SK-N-SH treated with all-trans-retinoic acid at 6 μM for 48 hours (cell line): ENCODE measurements at regions not wholly inside any gene's neighbourhood (a gene's known extent, or its start where the extent isn't known, plus 50 kb on each side); places are given as distances from the start of the nearest gene placed in this dataset.
"Not testable (repeated sequence)": the region's sequence is repeated elsewhere in the genome, so short reads cannot be mapped to it uniquely, and the experiment has no call there.

Experiments
- ATAC-seq: fragments of 200-7000 bp; cut with Tn5 transposase; 3 replicates; pipeline ENCODE4 v1.9.1; 2020; ENCODE audit warnings: mild to moderate bottlenecking, moderate library complexity
- ARNTL ChIP-seq: fragments of 450-650 bp; formaldehyde crosslinking; IDR thresholded peaks from 2 replicates; pipeline ENCODE4 v1.5.0; 2020; ENCODE audit warnings: low read depth, mild to moderate bottlenecking, moderate library complexity, borderline replicate concordance
- BACH2 ChIP-seq: fragments of 250-450 bp; sonication (Bioruptor Pico); IDR thresholded peaks from 2 replicates; pipeline ENCODE4 v1.9.0; 2021; ENCODE audit warnings: mild to moderate bottlenecking, borderline replicate concordance
- CREB5 ChIP-seq: fragments of 250-450 bp; sonication (Bioruptor Pico); IDR thresholded peaks from 2 replicates; pipeline ENCODE4 v1.5.1; 2020; ENCODE audit warnings: low read depth, mild to moderate bottlenecking, moderate library complexity
- CSDC2 ChIP-seq: fragments of 250-450 bp; sonication (Bioruptor Pico); IDR thresholded peaks from 2 replicates; pipeline ENCODE4 v1.5.0; 2020; ENCODE audit warnings: mild to moderate bottlenecking, moderate library complexity
- CSRNP3 ChIP-seq: fragments of 250-450 bp; sonication (Bioruptor Pico); IDR thresholded peaks from 2 replicates; pipeline ENCODE4 v1.5.1; 2021; ENCODE audit warnings: mild to moderate bottlenecking, moderate library complexity
- ESRRG ChIP-seq: fragments of 250-450 bp; sonication (Bioruptor Pico); IDR thresholded peaks from 2 replicates; pipeline ENCODE4 v1.6.1; 2021; ENCODE audit warnings: mild to moderate bottlenecking
- GLIS3 ChIP-seq: fragments of 250-450 bp; sonication (Bioruptor Pico); IDR thresholded peaks from 2 replicates; pipeline ENCODE4 v1.5.0; 2020; ENCODE audit warnings: mild to moderate bottlenecking, moderate library complexity
- ISL1 ChIP-seq: fragments of 250-450 bp; sonication (Bioruptor Pico); IDR thresholded peaks from 2 replicates; pipeline ENCODE4 v2.1.2; 2022; ENCODE audit warnings: mild to moderate bottlenecking, moderate library complexity
- OSR1 ChIP-seq: fragments of 250-450 bp; sonication (Bioruptor Pico); IDR thresholded peaks from 2 replicates; pipeline ENCODE4 v1.8.0; 2022; ENCODE audit warnings: moderate library complexity, mild to moderate bottlenecking, inconsistent platforms
- PPARA ChIP-seq: fragments of 250-450 bp; sonication (Bioruptor Pico); IDR thresholded peaks from 2 replicates; pipeline ENCODE4 v1.5.0; 2020; ENCODE audit warnings: mild to moderate bottlenecking, borderline replicate concordance
- RARB ChIP-seq: fragments of 250-450 bp; sonication (Bioruptor Pico); IDR thresholded peaks from 2 replicates; pipeline ENCODE4 v1.8.0; 2021; ENCODE audit warnings: mild to moderate bottlenecking, moderate library complexity
- SNAI2 ChIP-seq: fragments of 250-450 bp; sonication (Bioruptor Pico); IDR thresholded peaks from 2 replicates; pipeline ENCODE4 v1.5.0; 2020; ENCODE audit warnings: mild to moderate bottlenecking, moderate library complexity
- TCF4 ChIP-seq: fragments of 250-450 bp; sonication (Bioruptor Pico); IDR thresholded peaks from 2 replicates; pipeline ENCODE4 v1.8.0; 2021; ENCODE audit warnings: mild to moderate bottlenecking, moderate library complexity, borderline replicate concordance
- TOX ChIP-seq: fragments of 250-450 bp; sonication (Bioruptor Pico); IDR thresholded peaks from 2 replicates; pipeline ENCODE4 v1.8.0; 2021; ENCODE audit warnings: mild to moderate bottlenecking, moderate library complexity, borderline replicate concordance
- TSHZ2 ChIP-seq: fragments of 250-450 bp; sonication (Bioruptor Pico); IDR thresholded peaks from 2 replicates; pipeline ENCODE4 v1.5.0; 2020; ENCODE audit warnings: mild to moderate bottlenecking, moderate library complexity
- ZC3H10 ChIP-seq: fragments of 250-450 bp; sonication (Bioruptor Pico); IDR thresholded peaks from 2 replicates; pipeline ENCODE4 v1.5.1; 2021; ENCODE audit warnings: mild to moderate bottlenecking, moderate library complexity
- ZFP3 ChIP-seq: fragments of 250-450 bp; sonication (Bioruptor Pico); IDR thresholded peaks from 2 replicates; pipeline ENCODE4 v1.5.0; 2020; ENCODE audit warnings: mild to moderate bottlenecking, moderate library complexity
- ZFP30 ChIP-seq: fragments of 450-650 bp; formaldehyde crosslinking; IDR thresholded peaks from 2 replicates; pipeline ENCODE4 v1.5.0; 2022; ENCODE audit warnings: mild to moderate bottlenecking, moderate library complexity
- ZNF565 ChIP-seq: fragments of 450-650 bp; formaldehyde crosslinking; conservative IDR thresholded peaks from 2 replicates; pipeline ENCODE4 v1.5.0; 2020; ENCODE audit warnings: low read depth, mild to moderate bottlenecking, moderate library complexity
- ZNF70 ChIP-seq: fragments of 450-650 bp; formaldehyde crosslinking; IDR thresholded peaks from 2 replicates; pipeline ENCODE4 v1.5.0; 2020; ENCODE audit warnings: mild to moderate bottlenecking, moderate library complexity
- ZNF8 ChIP-seq: fragments of 450-650 bp; formaldehyde crosslinking; IDR thresholded peaks from 2 replicates; pipeline ENCODE4 v1.5.0; 2020; ENCODE audit warnings: mild to moderate bottlenecking, moderate library complexity
- TF ChIP-seq, protein P1 (sequence below): fragments of 250-450 bp; sonication (Bioruptor Pico); IDR thresholded peaks from 2 replicates; pipeline ENCODE4 v1.8.0; 2021; ENCODE audit warnings: low read depth, mild to moderate bottlenecking, moderate library complexity, borderline replicate concordance
- TF ChIP-seq, protein P2 (sequence below): fragments of 250-450 bp; sonication (Bioruptor Pico); IDR thresholded peaks from 2 replicates; pipeline ENCODE4 v1.8.0; 2020; ENCODE audit warnings: mild to moderate bottlenecking, moderate library complexity, borderline replicate concordance

GRCh38 chr18:8526332-8526731 lies 82.9 kb upstream of the RAB12 start:
- ATAC-seq = no peak
- no peak for TF ChIP-seq PPARA (CRISPR knock-in tag)
- TF ChIP-seq ARNTL = no peak
- TF ChIP-seq ZC3H10 (CRISPR knock-in tag) = no peak
- no peak for TF ChIP-seq ZNF565 (CRISPR knock-in tag)
- no peak for TF ChIP-seq ESRRG (CRISPR knock-in tag)
- no peak for TF ChIP-seq ZFP30 (CRISPR knock-in tag)
- no peak for TF ChIP-seq OSR1

DNA sequence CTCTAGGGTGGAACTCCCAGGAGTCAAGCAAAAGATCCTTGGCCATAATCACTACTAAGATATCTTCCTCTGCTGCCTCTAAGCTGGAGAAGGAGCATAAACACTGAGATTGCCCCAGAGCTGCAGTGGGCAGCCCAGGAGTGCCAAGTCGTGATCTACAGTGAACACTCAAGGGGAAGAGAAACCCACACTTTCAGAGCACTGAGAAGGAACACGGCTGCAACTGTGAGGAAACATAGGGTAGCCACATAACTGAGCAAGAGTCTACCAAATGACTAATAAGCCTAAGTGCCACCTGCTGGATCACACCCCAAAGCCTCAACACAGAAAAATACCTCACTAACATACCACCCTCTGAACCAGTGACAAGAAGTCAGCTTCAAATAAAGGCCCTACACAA lies 79.6 kb upstream of the RAB12 start:
- TF ChIP-seq ESRRG (CRISPR knock-in tag) = no peak
- no peak for TF ChIP-seq ZNF70 (CRISPR knock-in tag)
- no peak for TF ChIP-seq TOX (CRISPR knock-in tag)
- TF ChIP-seq RARB (CRISPR knock-in tag) = no peak
- no peak for TF ChIP-seq BACH2 (CRISPR knock-in tag)
- TF ChIP-seq ZNF8 (CRISPR knock-in tag) = no peak
- no peak for TF ChIP-seq GLIS3
- no peak for TF ChIP-seq CREB5
- TF ChIP-seq OSR1 = no peak
- no peak for TF ChIP-seq TCF4 (CRISPR knock-in tag)
- TF ChIP-seq ZC3H10 (CRISPR knock-in tag) = no peak
- TF ChIP-seq, protein P1, sequence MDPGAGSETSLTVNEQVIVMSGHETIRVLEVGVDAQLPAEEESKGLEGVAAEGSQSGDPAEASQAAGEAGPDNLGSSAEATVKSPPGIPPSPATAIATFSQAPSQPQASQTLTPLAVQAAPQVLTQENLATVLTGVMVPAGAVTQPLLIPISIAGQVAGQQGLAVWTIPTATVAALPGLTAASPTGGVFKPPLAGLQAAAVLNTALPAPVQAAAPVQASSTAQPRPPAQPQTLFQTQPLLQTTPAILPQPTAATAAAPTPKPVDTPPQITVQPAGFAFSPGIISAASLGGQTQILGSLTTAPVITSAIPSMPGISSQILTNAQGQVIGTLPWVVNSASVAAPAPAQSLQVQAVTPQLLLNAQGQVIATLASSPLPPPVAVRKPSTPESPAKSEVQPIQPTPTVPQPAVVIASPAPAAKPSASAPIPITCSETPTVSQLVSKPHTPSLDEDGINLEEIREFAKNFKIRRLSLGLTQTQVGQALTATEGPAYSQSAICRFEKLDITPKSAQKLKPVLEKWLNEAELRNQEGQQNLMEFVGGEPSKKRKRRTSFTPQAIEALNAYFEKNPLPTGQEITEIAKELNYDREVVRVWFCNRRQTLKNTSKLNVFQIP (CRISPR knock-in tag) = no peak
- TF ChIP-seq ZFP3 (CRISPR knock-in tag) = no peak
- TF ChIP-seq ARNTL = no peak
- TF ChIP-seq SNAI2 (CRISPR knock-in tag) = no peak
- TF ChIP-seq PPARA (CRISPR knock-in tag) = no peak
- TF ChIP-seq CSDC2 (CRISPR knock-in tag) = no peak
- TF ChIP-seq ISL1 = no peak
- ATAC-seq = no peak

DNA sequence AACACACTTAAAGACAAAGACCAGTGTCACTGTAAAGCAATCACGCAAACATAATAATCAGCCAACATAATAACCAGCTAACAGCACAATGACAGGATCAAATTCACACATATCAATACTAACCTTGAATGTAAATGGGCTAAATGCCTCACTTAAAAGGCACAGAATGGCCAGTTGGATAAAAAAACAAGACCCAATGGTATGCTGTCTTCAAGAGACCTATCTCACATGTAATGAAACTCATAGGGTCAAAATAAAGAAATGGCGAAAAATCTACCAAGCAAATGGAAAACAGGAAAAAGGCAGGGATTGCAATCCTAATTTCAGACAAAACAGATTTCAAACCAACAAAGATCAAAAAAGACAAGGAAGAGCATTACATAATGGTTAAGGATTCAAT lies 78.2 kb upstream of the RAB12 start:
- ATAC-seq = not testable (repeated sequence)

GRCh38 chr18:8536231-8536630 lies 73.0 kb upstream of the RAB12 start:
- ATAC-seq = no peak
- no peak for TF ChIP-seq BACH2 (CRISPR knock-in tag)
- no peak for TF ChIP-seq ZNF565 (CRISPR knock-in tag)
- no peak for TF ChIP-seq TOX (CRISPR knock-in tag)
- TF ChIP-seq ESRRG (CRISPR knock-in tag) = no peak
- TF ChIP-seq ZFP3 (CRISPR knock-in tag) = no peak
- TF ChIP-seq TCF4 (CRISPR knock-in tag) = no peak
- TF ChIP-seq, protein P1 (CRISPR knock-in tag) = no peak
- no peak for TF ChIP-seq TSHZ2 (CRISPR knock-in tag)
- TF ChIP-seq CSRNP3 = no peak
- TF ChIP-seq SNAI2 (CRISPR knock-in tag) = no peak
- no peak for TF ChIP-seq ZC3H10 (CRISPR knock-in tag)
- TF ChIP-seq ISL1 = no peak
- no peak for TF ChIP-seq OSR1
- TF ChIP-seq, protein P2, sequence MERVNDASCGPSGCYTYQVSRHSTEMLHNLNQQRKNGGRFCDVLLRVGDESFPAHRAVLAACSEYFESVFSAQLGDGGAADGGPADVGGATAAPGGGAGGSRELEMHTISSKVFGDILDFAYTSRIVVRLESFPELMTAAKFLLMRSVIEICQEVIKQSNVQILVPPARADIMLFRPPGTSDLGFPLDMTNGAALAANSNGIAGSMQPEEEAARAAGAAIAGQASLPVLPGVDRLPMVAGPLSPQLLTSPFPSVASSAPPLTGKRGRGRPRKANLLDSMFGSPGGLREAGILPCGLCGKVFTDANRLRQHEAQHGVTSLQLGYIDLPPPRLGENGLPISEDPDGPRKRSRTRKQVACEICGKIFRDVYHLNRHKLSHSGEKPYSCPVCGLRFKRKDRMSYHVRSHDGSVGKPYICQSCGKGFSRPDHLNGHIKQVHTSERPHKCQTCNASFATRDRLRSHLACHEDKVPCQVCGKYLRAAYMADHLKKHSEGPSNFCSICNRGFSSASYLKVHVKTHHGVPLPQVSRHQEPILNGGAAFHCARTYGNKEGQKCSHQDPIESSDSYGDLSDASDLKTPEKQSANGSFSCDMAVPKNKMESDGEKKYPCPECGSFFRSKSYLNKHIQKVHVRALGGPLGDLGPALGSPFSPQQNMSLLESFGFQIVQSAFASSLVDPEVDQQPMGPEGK (CRISPR knock-in tag) = no peak
- no peak for TF ChIP-seq CSDC2 (CRISPR knock-in tag)
- no peak for TF ChIP-seq ZNF8 (CRISPR knock-in tag)
- no peak for TF ChIP-seq ZFP30 (CRISPR knock-in tag)
